Astrocyte (in vitro differentiated cells and primary cell): ENCODE measurements at regions not wholly inside any gene's neighbourhood (a gene's known extent, or its start where the extent isn't known, plus 50 kb on each side); places are given as distances from the start of the nearest gene placed in this dataset.

Source experiments
- CTCF ChIP-seq: IDR thresholded peaks from 2 replicates; pipeline ENCODE4 v1.5.1; 2011; ENCODE audit warnings: low read depth, mild to moderate bottlenecking, inconsistent platforms, low read length, moderate library complexity; ENCODE audit not compliant: insufficient read depth
- EZH2 ChIP-seq: IDR thresholded peaks from 2 replicates; pipeline ENCODE4 v1.6.1; 2012; ENCODE audit warnings: mild to moderate bottlenecking, low read length, inconsistent platforms; ENCODE audit not compliant: insufficient read depth

GRCh38 chr1:239657291-239657690, 270.9 kb downstream of the CHRM3 start:
- TF ChIP-seq CTCF (no peak), EZH2 (no peak)
